Bronchial epithelial cell (primary cell): ENCODE measurements at regions not wholly inside any gene's neighbourhood (a gene's known extent, or its start where the extent isn't known, plus 50 kb on each side); places are given as distances from the start of the nearest gene placed in this dataset.
A peak's percentile ranks its signal among the peaks of the same experiment; 100 is the strongest.

ENCODE experiments used
- DNase-seq: peaks from one replicate; pipeline ENCODE4 v3.0.0-alpha.2; 2010; ENCODE audit warnings: low read depth
- FAIRE-seq: peaks from 2 replicates; lab custom pipeline; 2011; peaks lifted over from hg19 to GRCh38; lab: Jason Lieb, UNC
- H3K27me3 ChIP-seq: 2 replicates; pipeline ENCODE4 v1.5.1; 2011; ENCODE audit warnings: low read length; ENCODE audit not compliant: control insufficient read depth, insufficient read depth
- H3K36me3 ChIP-seq: 2 replicates; pipeline ENCODE4 v1.5.1; 2011; ENCODE audit warnings: low read length; ENCODE audit not compliant: control insufficient read depth, insufficient read depth
- H3K4me3 ChIP-seq: 2 replicates; pipeline ENCODE4 v1.5.1; 2011; ENCODE audit warnings: mild to moderate bottlenecking, low read depth, low read length, control low read depth
- TF ChIP-seq, protein P1 (sequence below): IDR thresholded peaks from 2 replicates; pipeline ENCODE4 v1.5.1; 2011; ENCODE audit warnings: mild to moderate bottlenecking, moderate library complexity, low read length, control low read depth, inconsistent platforms; ENCODE audit not compliant: insufficient read depth, severe bottlenecking

DNA sequence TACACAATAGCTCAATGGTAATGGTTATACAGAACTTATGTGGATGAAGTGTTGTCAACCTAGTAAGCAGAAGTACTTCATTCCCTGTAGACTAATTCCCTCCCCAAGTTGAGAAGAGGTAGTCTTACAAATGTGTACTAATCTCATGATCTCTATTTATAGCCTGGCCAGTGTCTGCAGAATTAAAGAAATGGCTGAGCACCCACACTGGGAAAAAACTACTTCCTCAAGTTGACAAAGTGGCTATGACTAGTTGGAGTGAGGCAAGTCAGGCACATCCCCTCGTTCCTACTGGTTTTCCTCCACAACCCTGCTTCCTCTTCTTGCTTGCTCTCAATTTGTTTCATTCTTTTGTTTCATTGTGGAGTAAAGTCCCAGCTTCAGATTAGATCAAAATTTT lies 566.7 kb upstream of the ZNF717 start:
- H3K27me3 ChIP-seq, result no peaks in the 10 kb centered on the region
- TF ChIP-seq, protein P1, sequence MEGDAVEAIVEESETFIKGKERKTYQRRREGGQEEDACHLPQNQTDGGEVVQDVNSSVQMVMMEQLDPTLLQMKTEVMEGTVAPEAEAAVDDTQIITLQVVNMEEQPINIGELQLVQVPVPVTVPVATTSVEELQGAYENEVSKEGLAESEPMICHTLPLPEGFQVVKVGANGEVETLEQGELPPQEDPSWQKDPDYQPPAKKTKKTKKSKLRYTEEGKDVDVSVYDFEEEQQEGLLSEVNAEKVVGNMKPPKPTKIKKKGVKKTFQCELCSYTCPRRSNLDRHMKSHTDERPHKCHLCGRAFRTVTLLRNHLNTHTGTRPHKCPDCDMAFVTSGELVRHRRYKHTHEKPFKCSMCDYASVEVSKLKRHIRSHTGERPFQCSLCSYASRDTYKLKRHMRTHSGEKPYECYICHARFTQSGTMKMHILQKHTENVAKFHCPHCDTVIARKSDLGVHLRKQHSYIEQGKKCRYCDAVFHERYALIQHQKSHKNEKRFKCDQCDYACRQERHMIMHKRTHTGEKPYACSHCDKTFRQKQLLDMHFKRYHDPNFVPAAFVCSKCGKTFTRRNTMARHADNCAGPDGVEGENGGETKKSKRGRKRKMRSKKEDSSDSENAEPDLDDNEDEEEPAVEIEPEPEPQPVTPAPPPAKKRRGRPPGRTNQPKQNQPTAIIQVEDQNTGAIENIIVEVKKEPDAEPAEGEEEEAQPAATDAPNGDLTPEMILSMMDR, result no peak
- no peaks in the 10 kb centered on the region for H3K36me3 ChIP-seq
- no peak for FAIRE-seq
- no peak overlapping the region for H3K4me3 ChIP-seq
- no peak for DNase-seq

DNA sequence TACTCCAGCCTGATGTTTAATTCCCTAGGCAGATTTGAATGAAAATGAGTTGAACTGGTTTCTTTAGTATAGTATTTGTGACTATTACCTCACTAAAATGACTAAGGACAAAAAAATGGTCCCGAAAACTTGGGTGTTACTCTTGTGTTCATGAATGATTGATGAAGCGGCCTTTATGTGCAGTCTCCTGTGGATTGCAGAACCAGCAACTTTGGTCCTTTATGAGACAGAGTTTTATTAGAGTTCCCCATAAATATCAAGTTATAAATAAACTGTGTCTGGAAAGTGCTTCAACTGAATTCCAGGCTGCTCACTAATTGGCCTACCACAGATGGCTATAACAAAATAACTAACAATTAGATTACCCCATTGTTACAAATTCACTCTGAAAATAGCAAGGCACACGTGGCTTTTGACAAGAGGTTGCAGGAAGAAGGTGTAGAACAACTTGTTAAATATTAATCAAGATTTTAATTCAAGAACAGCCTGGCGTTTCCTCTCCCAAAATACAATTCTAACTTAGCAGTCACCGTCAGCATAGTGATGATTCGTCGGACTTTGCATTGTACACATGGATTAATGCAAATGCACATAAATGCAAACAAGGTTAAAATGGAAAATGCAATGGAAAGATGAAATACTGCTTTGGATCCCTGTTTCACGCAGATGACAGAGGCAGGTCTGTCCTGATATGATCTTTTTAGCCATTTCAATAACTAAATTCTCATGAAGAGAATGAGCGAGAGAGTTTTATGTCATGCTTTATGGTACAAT lies 567.3 kb upstream of the ZNF717 start:
- no peaks in the 10 kb centered on the region for H3K36me3 ChIP-seq
- no peak overlapping the region for H3K4me3 ChIP-seq
- no peaks in the 10 kb centered on the region for H3K27me3 ChIP-seq
- FAIRE-seq, result no peak
- TF ChIP-seq, protein P1, result no peak
- no peak for DNase-seq

DNA sequence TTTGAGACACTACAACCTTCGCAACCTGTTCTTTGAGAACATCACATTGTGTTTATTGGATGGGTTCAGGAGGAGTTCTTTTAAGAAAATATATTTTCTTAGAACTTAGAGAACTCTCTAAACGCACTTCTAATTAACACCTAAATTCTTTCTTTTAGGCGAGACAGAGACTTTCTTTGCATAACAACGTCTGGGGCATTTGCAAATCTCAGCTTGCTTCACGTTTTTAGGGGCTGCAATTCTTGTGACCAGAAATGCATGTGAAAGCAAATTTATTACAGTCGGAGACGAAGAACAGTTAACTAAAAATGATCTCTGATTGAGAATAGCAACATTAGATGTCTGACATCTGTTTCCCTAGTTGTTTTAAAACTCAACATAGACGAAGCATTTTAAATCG lies 568.3 kb upstream of the ZNF717 start:
- TF ChIP-seq, protein P1, result no peak
- FAIRE-seq, result no peak
- H3K27me3 ChIP-seq, result no peaks in the 10 kb centered on the region
- H3K4me3 ChIP-seq, result no peak overlapping the region
- DNase-seq, result no peak
- no peaks in the 10 kb centered on the region for H3K36me3 ChIP-seq

DNA sequence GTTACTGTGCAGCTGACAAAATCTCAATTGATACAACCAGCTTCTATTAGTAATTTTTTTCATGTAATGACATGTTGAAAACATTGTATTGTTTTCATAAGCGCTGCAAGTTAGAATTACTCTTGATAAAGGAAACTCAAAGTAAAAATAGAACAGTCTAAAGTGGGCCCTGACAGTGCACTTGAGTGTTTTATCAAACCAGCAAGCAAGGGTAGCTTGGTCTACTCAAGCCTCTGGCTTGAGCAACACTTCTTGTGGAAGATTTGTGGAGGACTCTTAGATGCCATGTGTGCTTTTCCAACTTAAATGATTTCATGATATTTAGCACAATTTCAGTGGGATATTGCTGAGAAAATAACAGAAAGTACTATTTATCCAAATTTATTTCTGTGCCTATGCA lies 575.7 kb upstream of the ZNF717 start:
- H3K4me3 ChIP-seq, result no peak overlapping the region
- H3K36me3 ChIP-seq, result no peaks in the 10 kb centered on the region
- FAIRE-seq, result no peak
- H3K27me3 ChIP-seq, result no peaks in the 10 kb centered on the region
- DNase-seq, result peak; percentile 24
- TF ChIP-seq, protein P1, result no peak

DNA sequence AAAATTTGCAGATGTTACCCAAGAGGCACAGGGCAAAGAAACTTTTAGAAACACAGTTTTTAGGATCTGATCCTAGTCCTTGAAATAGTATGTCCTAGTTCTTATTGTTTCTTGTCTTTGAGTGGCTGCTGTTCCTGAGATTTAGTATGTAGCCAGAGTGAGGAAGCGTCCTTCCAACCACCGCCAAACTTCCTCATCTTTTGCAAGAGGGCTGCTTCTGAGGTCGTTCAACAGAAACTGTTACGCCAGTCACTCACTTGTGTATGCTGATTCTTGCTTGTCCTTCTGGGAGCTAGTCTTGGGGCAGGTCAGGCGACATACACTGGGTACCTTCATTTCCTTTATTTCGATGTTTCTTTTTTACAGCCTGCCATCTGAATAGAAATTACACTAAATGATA lies 577.3 kb upstream of the ZNF717 start:
- H3K27me3 ChIP-seq, result no peaks in the 10 kb centered on the region
- TF ChIP-seq, protein P1, result no peak
- FAIRE-seq, result no peak
- no peak for DNase-seq
- H3K4me3 ChIP-seq, result no peak overlapping the region
- no peaks in the 10 kb centered on the region for H3K36me3 ChIP-seq

DNA sequence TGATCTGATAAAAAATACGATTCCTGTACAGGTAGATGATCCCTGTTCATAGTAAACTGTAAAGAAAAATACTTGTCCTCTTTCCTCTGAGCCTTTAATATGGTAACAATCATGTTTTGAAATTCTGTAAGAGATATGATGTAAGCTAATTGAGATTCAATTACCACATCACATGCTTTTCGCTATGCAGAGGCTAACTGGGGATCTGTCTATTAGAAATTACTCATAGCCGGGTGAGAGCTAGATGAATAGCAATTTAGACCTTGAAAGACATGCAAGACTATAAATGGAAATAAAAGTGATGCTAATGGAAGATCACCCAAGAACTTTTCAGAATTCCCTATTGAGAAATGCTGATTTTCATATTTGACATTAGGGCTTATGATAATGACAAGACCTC lies 579.9 kb upstream of the ZNF717 start:
- TF ChIP-seq, protein P1, result no peak
- Histone ChIP-seq H3K36me3 (no peaks in the 10 kb centered on the region), H3K4me3 (no peak overlapping the region), H3K27me3 (no peaks in the 10 kb centered on the region)
- FAIRE-seq (no peak), DNase-seq (no peak)
